Heart left ventricle (tissue), 13 donors: ENCODE measurements at regions not wholly inside any gene's neighbourhood (a gene's known extent, or its start where the extent isn't known, plus 50 kb on each side); places are given as distances from the start of the nearest gene placed in this dataset.
"Not testable (repeated sequence)": the region's sequence is repeated elsewhere in the genome, so short reads cannot be mapped to it uniquely, and the experiment has no call there.

Experiments
- CTCF ChIP-seq, 12 donors: fragments of 200-600 bp; sonication (generic) in 4 of 12; IDR thresholded peaks; one replicate each; pipeline versions ENCODE4 v1.5.0 to v1.8.0; 2018 to 2022; ENCODE audit warnings: antibody characterized with exemption in 12 of 12, mild to moderate bottlenecking in 5 of 12
- POLR2A ChIP-seq, 2 donors: fragments of 450-650 bp; IDR thresholded peaks; one replicate each; pipeline ENCODE4 v1.6.1; 2017; ENCODE audit warnings: antibody characterized with exemption in 2 of 2, mild to moderate bottlenecking in 2 of 2, moderate library complexity in 2 of 2
- donor health status: ischemic (EF 13 %, LVEDD 7.1; RV severe dilation, severe dysfunction).
- donor health status: DM: no; HTN: yes; CAD: no.
- donor health status: DM: no; HTN: no; CAD: no.
- donor health status: ischemic (EF 25% LVEDD 6.9; RV normal size, moderate dysfunction).
- donor health status: ischemic (EF 25% LVEDD 5.7; RV mildly dilated, moderate dysfunction).
- donor health status: ischemic (EF 35%, LVEDD 5.7; RV mildly dilated, moderate dysfunction).
- donor health status: nonischemic (EF 11% LVEDD 7.7; RV severe dilation, severe dysfunction).
- donor health status: DM: yes; HTN: yes; CAD: no.
- donor health status: PGD.
- donor health status: ischemic (EF 29% LVEDD 5.4; RV normal size, mild dysfunction).
- donor health status: nonischemic (EF 23%, LVEDD 6.1; RV moderate dilation, normal function).

GRCh38 chr7:52541198-52541765 lies 494.2 kb upstream of the POM121L12 start:
- not testable (repeated sequence) for TF ChIP-seq POLR2A, CTCF (IDR thresholded peaks at IDR 0.05)
